ENCODE measurements at regions not wholly inside any gene's neighbourhood (a gene's known extent, or its start where the extent isn't known, plus 50 kb on each side); places are given as distances from the start of the nearest gene placed in this dataset.

DNA sequence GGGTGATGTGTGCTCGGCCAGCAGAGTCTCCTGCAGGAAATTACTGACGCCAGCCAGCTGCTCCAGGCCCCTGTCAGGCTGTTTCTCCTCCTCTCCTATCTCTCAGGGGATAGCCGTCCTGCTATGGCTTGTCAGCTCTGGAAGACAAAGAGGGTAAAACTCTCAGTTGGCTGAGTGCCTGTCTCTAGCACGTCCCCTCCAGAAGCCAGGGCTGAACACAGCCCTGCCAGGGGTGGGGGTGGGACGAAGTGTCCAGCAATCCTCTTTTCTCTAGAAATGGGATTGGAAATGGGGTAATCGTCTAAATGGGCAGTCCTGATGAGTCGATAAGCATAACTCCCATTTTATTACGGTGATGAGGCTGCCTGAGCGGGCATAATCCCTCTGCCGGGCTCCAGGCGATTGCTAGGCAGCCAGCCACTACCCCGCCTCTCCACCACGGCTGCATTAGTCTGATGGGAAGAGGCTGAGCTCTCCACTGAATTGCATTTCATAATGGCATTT is 89.1 kb upstream of the GNAO1 start:
- TF ChIP-seq, protein P1, sequence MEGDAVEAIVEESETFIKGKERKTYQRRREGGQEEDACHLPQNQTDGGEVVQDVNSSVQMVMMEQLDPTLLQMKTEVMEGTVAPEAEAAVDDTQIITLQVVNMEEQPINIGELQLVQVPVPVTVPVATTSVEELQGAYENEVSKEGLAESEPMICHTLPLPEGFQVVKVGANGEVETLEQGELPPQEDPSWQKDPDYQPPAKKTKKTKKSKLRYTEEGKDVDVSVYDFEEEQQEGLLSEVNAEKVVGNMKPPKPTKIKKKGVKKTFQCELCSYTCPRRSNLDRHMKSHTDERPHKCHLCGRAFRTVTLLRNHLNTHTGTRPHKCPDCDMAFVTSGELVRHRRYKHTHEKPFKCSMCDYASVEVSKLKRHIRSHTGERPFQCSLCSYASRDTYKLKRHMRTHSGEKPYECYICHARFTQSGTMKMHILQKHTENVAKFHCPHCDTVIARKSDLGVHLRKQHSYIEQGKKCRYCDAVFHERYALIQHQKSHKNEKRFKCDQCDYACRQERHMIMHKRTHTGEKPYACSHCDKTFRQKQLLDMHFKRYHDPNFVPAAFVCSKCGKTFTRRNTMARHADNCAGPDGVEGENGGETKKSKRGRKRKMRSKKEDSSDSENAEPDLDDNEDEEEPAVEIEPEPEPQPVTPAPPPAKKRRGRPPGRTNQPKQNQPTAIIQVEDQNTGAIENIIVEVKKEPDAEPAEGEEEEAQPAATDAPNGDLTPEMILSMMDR (IDR thresholded peaks at IDR 0.05), result no peak
- TF ChIP-seq EP300 (IDR thresholded peaks at IDR 0.05) (no peak), POLR2A (IDR thresholded peaks at IDR 0.05) (no peak)

Data from ovary (tissue), 3 donors.